ENCODE measurements at regions not wholly inside any gene's neighbourhood (a gene's known extent, or its start where the extent isn't known, plus 50 kb on each side); places are given as distances from the start of the nearest gene placed in this dataset.

GRCh38 chr1:116194568-116194967 is 83.4 kb downstream of the MAB21L3 start:
- Mint-ChIP-seq H3K27me3 (ENCODE audit: low read depth) (peaks cover 6% of the 10 kb centered on the region), H3K9me3 (peaks cover 3 to 5% of the 10 kb centered on the region in 2 experiments; a peak in 3 of 5 replicates), H3K36me3 (ENCODE audit: insufficient read depth in 1 of 3, low read depth in 3 of 3) (peaks cover 0 to 4% (median 2%) of the 10 kb centered on the region in 3 experiments; a peak in 2 of 7 replicates), H3K4me1 (peaks cover 5 to 6% of the 10 kb centered on the region in 2 experiments), H3K27ac (no peak overlapping the region), H3K4me3 (no peak overlapping the region)
- Histone ChIP-seq H3K79me1 (ENCODE audit: insufficient read depth, low read depth, low read length, poor library complexity, severe bottlenecking) (no peaks in the 10 kb centered on the region), H3K27ac (ENCODE audit: insufficient read length, low read depth, low read length) (no peak overlapping the region), H2BK15ac (ENCODE audit: low read depth, low read length) (no peak overlapping the region), H3K23ac (ENCODE audit: insufficient read length, low read depth, low read length) (no peak overlapping the region), H2BK5ac (ENCODE audit: insufficient read length, low read length) (no peak overlapping the region), H3K27me3 (ENCODE audit: insufficient read depth, low read length) (no peaks in the 10 kb centered on the region), H2BK20ac (ENCODE audit: low read depth, low read length, poor library complexity, severe bottlenecking) (no peak overlapping the region), H2AK5ac (ENCODE audit: insufficient read length, low read length) (no peak overlapping the region), H4K5ac (ENCODE audit: insufficient read length, low read depth, low read length) (no peak overlapping the region), H2BK12ac (ENCODE audit: insufficient read length, low read depth, low read length) (no peak overlapping the region), H2AFZ (ENCODE audit: low read length) (no peak overlapping the region), H3K4ac (ENCODE audit: low read depth, low read length) (no peak overlapping the region), H4K91ac (ENCODE audit: insufficient read length, low read depth, low read length) (no peak overlapping the region), H4K20me1 (ENCODE audit: control insufficient read depth, insufficient read depth, insufficient read length) (no peaks in the 10 kb centered on the region), H3K4me1 (ENCODE audit: insufficient read depth, low read length) (peaks cover 3% of the 10 kb centered on the region; the same call in 1 of the 2 replicates), H3K14ac (ENCODE audit: insufficient read depth, low read length) (no peak overlapping the region), H4K8ac (replicated peaks; ENCODE audit: insufficient read length, low read depth, low read length) (no peak overlapping the region), H3K9ac (ENCODE audit: extremely low read depth, insufficient read length, low read length) (no peak overlapping the region), H2BK120ac (ENCODE audit: low read depth, low read length, poor library complexity, severe bottlenecking) (no peak overlapping the region), H3K4me2 (ENCODE audit: insufficient read depth, insufficient read length, low read length) (no peak overlapping the region), H3K9me3 (ENCODE audit: control insufficient read depth, low read depth, low read length) (no peaks in the 10 kb centered on the region), H3K23me2 (ENCODE audit: insufficient read length, low read depth, low read length, poor library complexity, severe bottlenecking) (no peaks in the 10 kb centered on the region), H3K56ac (ENCODE audit: insufficient read length, low read depth, low read length) (no peak overlapping the region), H3K18ac (ENCODE audit: insufficient read length, low read depth, low read length) (no peak overlapping the region), H3T11ph (ENCODE audit: low read length) (no peak overlapping the region), H3K79me2 (ENCODE audit: insufficient read depth, low read length) (no peaks in the 10 kb centered on the region)
- no peak for TF ChIP-seq CTCF (conservative IDR thresholded peaks at IDR 0.05)
- WGBS (ENCODE audit: extremely low coverage, insufficient read length, low lambda C conversion rate) = no CpG with 5 or more reads among the region's 1 CpG
- DNase-seq = no peak
